Tibial nerve (tissue), 4 donors: ENCODE measurements at regions not wholly inside any gene's neighbourhood (a gene's known extent, or its start where the extent isn't known, plus 50 kb on each side); places are given as distances from the start of the nearest gene placed in this dataset.

Experiments used
- DNase-seq, 2 donors: peaks; one replicate each; pipeline ENCODE4 v3.0.0-alpha.2; 2019; ENCODE audit warnings: low spot score in 2 of 2
- H3K27ac ChIP-seq, 4 donors: fragments of 200-600 bp; sonication (generic) in 3 of 4; one replicate each; pipeline ENCODE4 v1.5.1; 2017 to 2019; ENCODE audit warnings: mild to moderate bottlenecking in 1 of 4
- H3K27me3 ChIP-seq, 2 donors: fragments of 200-600 bp; sonication (generic) in 1 of 2; one replicate each; pipeline versions ENCODE4 v1.5.1 to v1.6.0; 2017 to 2019
- H3K36me3 ChIP-seq, 3 donors: fragments of 200-600 bp; sonication (generic); one replicate each; pipeline ENCODE4 v1.5.1; 2018 to 2019
- H3K4me1 ChIP-seq, 4 donors: fragments of 200-600 bp; sonication (generic) in 3 of 4; one replicate each; pipeline ENCODE4 v1.5.1; 2017 to 2019
- H3K4me3 ChIP-seq, 4 donors: fragments of 200-600 bp; sonication (generic) in 3 of 4; one replicate each; pipeline ENCODE4 v1.5.1; 2017 to 2019; ENCODE audit warnings: mild to moderate bottlenecking in 1 of 4, moderate library complexity in 1 of 4
- H3K9me3 ChIP-seq, 4 donors: fragments of 200-600 bp; sonication (generic) in 3 of 4; one replicate each; pipeline ENCODE4 v1.5.1; 2017 to 2019
- EP300 ChIP-seq, 2 donors: sonication (generic); formaldehyde crosslinking; IDR thresholded peaks; one replicate each; pipeline ENCODE4 v1.6.1; 2017; ENCODE audit warnings: antibody characterized with exemption in 2 of 2, mild to moderate bottlenecking in 1 of 2
- POLR2A ChIP-seq, 2 donors: fragments of 450-650 bp; IDR thresholded peaks; one replicate each; pipeline ENCODE4 v1.6.1; 2017; ENCODE audit warnings: antibody characterized with exemption in 2 of 2, mild to moderate bottlenecking in 2 of 2, moderate library complexity in 2 of 2
- WGBS, 2 donors: methylation state at CpG; one replicate each; pipeline ENCODE4 v1.1.5; 2018; 5-methylcytosine and 5-hydroxymethylcytosine counted together
- TF ChIP-seq, protein P1 (sequence below), 5 experiments: fragments of 200-600 bp in 3 of 5; fragments of 450-650 bp in 2 of 5; sonication (generic) in 3 of 5; IDR thresholded peaks; one replicate each; pipeline ENCODE4 v1.5.1; 2016 to 2019; ENCODE audit warnings: antibody characterized with exemption in 5 of 5, mild to moderate bottlenecking in 3 of 5, moderate library complexity in 2 of 5

GRCh38 chrY:7730664-7731063 lies 819.1 kb upstream of the AMELY start:
- no peak overlapping the region for H3K4me3 ChIP-seq
- TF ChIP-seq POLR2A (IDR thresholded peaks at IDR 0.05): no peak
- TF ChIP-seq, protein P1, sequence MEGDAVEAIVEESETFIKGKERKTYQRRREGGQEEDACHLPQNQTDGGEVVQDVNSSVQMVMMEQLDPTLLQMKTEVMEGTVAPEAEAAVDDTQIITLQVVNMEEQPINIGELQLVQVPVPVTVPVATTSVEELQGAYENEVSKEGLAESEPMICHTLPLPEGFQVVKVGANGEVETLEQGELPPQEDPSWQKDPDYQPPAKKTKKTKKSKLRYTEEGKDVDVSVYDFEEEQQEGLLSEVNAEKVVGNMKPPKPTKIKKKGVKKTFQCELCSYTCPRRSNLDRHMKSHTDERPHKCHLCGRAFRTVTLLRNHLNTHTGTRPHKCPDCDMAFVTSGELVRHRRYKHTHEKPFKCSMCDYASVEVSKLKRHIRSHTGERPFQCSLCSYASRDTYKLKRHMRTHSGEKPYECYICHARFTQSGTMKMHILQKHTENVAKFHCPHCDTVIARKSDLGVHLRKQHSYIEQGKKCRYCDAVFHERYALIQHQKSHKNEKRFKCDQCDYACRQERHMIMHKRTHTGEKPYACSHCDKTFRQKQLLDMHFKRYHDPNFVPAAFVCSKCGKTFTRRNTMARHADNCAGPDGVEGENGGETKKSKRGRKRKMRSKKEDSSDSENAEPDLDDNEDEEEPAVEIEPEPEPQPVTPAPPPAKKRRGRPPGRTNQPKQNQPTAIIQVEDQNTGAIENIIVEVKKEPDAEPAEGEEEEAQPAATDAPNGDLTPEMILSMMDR (IDR thresholded peaks at IDR 0.05): no peak
- no peak for TF ChIP-seq EP300 (IDR thresholded peaks at IDR 0.05)
- DNase-seq: no peak
- no peaks in the 10 kb centered on the region for H3K27me3 ChIP-seq
- 100% methylated on average over 2 of the region's 2 CpGs; no CpG with 5 or more reads in 1 of the 2 donors for WGBS, 2 donors
- H3K9me3 ChIP-seq: no peaks in the 10 kb centered on the region
- no peaks in the 10 kb centered on the region for H3K36me3 ChIP-seq
- H3K4me1 ChIP-seq: no peaks in the 10 kb centered on the region
- H3K27ac ChIP-seq: no peak overlapping the region

DNA sequence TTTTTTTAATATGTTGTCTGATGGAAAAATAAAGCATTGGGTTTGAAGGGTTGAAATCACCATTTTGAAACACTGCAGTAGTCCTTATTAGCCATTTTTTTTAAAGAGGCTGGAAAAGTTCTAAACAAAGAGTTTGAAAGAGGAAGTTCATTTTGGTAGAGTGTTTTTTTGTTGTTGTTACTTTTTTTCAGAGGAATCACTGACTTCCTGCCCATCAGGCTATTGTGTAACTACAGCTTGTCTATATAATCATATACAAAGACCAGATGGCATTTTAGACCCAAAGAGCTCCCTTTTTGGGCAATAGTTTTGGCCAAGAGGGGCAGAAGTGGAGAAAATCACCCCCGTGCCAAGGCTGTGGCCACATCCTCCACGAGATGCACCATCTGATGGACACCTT lies 818.5 kb upstream of the AMELY start:
- Histone ChIP-seq H3K4me3 (no peak overlapping the region), H3K27ac (no peak overlapping the region), H3K9me3 (no peaks in the 10 kb centered on the region), H3K4me1 (no peaks in the 10 kb centered on the region), H3K36me3 (no peaks in the 10 kb centered on the region), H3K27me3 (no peaks in the 10 kb centered on the region)
- 68% methylated on average over 2 of the region's 2 CpGs; no CpG with 5 or more reads in 1 of the 2 donors for WGBS, 2 donors
- TF ChIP-seq EP300 (IDR thresholded peaks at IDR 0.05) (no peak), POLR2A (IDR thresholded peaks at IDR 0.05) (no peak)
- TF ChIP-seq, protein P1 (IDR thresholded peaks at IDR 0.05): no peak
- no peak for DNase-seq

- WGBS, 2 donors: 64% methylated on average over 8 of the region's 8 CpGs; no CpG with 5 or more reads in 1 of the 2 donors
- DNase-seq: no peak
Observed at GRCh38 chrY:7729318-7730011, 817.9 kb upstream of the AMELY start.

GRCh38 chrY:7728935-7729317 lies 817.4 kb upstream of the AMELY start:
- no peak for DNase-seq
- H3K27me3 ChIP-seq: no peaks in the 10 kb centered on the region
- H3K36me3 ChIP-seq: no peaks in the 10 kb centered on the region
- TF ChIP-seq, protein P1 (IDR thresholded peaks at IDR 0.05): no peak
- no peak for TF ChIP-seq POLR2A (IDR thresholded peaks at IDR 0.05)
- no peak for TF ChIP-seq EP300 (IDR thresholded peaks at IDR 0.05)
- peaks cover 0 to 1% (median 0%) of the 10 kb centered on the region in 4 donors for H3K4me1 ChIP-seq
- H3K9me3 ChIP-seq: no peaks in the 10 kb centered on the region
- 94% methylated on average over 2 of the region's 2 CpGs; no CpG with 5 or more reads in 1 of the 2 donors for WGBS, 2 donors
- no peak overlapping the region for H3K27ac ChIP-seq
- H3K4me3 ChIP-seq: no peak overlapping the region

More at GRCh38 chrY:7729318-7730011, 817.9 kb upstream of the AMELY start:
- Histone ChIP-seq H3K4me3 (no peak overlapping the region), H3K9me3 (no peaks in the 10 kb centered on the region), H3K36me3 (no peaks in the 10 kb centered on the region), H3K27me3 (no peaks in the 10 kb centered on the region), H3K4me1 (no peaks in the 10 kb centered on the region), H3K27ac (no peak overlapping the region)
- TF ChIP-seq POLR2A (IDR thresholded peaks at IDR 0.05) (no peak), EP300 (IDR thresholded peaks at IDR 0.05) (no peak)
- TF ChIP-seq, protein P1 (IDR thresholded peaks at IDR 0.05): no peak

DNA sequence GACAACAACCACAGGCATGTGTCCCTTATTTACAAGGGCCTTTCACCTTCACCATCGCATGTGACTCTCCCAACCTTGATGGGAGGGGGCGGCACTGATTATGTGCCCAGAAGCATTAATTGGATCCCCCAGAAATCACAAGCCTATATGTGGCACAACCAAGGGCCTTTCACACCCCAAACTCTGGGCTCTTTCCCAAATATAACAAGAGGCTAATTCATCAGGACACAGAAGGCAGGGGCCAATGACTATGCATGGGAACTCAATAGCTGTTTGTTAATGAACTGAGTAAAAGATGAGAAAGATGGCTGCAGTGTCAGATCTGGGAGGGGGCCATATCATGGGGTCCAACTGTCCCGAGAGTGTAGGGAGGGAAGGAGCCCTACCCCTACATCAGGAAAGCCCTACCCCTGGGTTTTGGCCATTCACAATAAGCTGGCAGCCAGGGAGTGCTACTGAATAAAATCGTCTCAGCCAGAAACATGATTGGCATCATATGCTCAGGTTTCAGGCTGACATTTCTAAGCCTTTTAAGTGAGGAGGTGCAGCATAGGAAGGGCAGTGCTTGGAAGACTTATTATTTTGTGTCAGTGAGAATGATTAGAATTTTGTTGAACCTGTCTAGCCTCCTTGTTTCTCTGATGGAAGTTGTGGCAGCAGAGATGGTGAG lies 814.4 kb upstream of the AMELY start:
- H3K9me3 ChIP-seq: no peaks in the 10 kb centered on the region
- DNase-seq: no peak
- no peak for TF ChIP-seq EP300 (IDR thresholded peaks at IDR 0.05)
- TF ChIP-seq, protein P1 (IDR thresholded peaks at IDR 0.05): no peak
- no peak for TF ChIP-seq POLR2A (IDR thresholded peaks at IDR 0.05)
- H3K4me1 ChIP-seq: peaks cover 0 to 6% (median 0%) of the 10 kb centered on the region in 4 donors
- no peak overlapping the region for H3K4me3 ChIP-seq
- no peak overlapping the region for H3K27ac ChIP-seq
- no peaks in the 10 kb centered on the region for H3K27me3 ChIP-seq
- no peaks in the 10 kb centered on the region for H3K36me3 ChIP-seq
- 33% methylated on average over 2 of the region's 4 CpGs; no CpG with 5 or more reads in 1 of the 2 donors for WGBS, 2 donors
